HG03378 (cell line): ENCODE measurements at regions not wholly inside any gene's neighbourhood (a gene's known extent, or its start where the extent isn't known, plus 50 kb on each side); places are given as distances from the start of the nearest gene placed in this dataset.

Experiments
- ATAC-seq: cut with Tn5 transposase; IDR thresholded peaks from one replicate; pipeline ENCODE4 v1.9.1; 2021; ENCODE audit warnings: mild to moderate bottlenecking, moderate library complexity; ENCODE audit not compliant: unreplicated experiment

GRCh38 chr9:38164659-38165221, 95.7 kb upstream of the SHB start:
- ATAC-seq, result no peak

- no peak for ATAC-seq
These were observed 94.5 kb upstream of the SHB start for GRCh38 chr9:38163518-38163917.

- no peak for ATAC-seq
These were observed 93.5 kb upstream of the SHB start for GRCh38 chr9:38162332-38163211.

- no peak for ATAC-seq
These were observed 91.7 kb upstream of the SHB start for GRCh38 chr9:38160613-38161215.

GRCh38 chr9:38159599-38159998, 90.6 kb upstream of the SHB start:
- no peak for ATAC-seq

GRCh38 chr9:38158628-38159027, 89.6 kb upstream of the SHB start:
- ATAC-seq, result no peak

GRCh38 chr9:38157711-38158110, 88.7 kb upstream of the SHB start:
- no peak for ATAC-seq

- ATAC-seq, result no peak
These were observed 85.7 kb upstream of the SHB start for GRCh38 chr9:38154501-38155421.

- ATAC-seq, result no peak
These were observed 84.9 kb upstream of the SHB start for GRCh38 chr9:38153910-38154291.

- no peak for ATAC-seq
These were observed 84.3 kb upstream of the SHB start for GRCh38 chr9:38153152-38153909.

- ATAC-seq, result no peak
These were observed 80.6 kb upstream of the SHB start for GRCh38 chr9:38149647-38150046.

- ATAC-seq, result no peak
These were observed 77.8 kb upstream of the SHB start for GRCh38 chr9:38146844-38147243.

GRCh38 chr9:38145526-38146053, 76.6 kb upstream of the SHB start:
- no peak for ATAC-seq

- ATAC-seq, result no peak
These were observed 75.4 kb upstream of the SHB start for GRCh38 chr9:38144421-38144820.

GRCh38 chr9:38141746-38142591, 72.9 kb upstream of the SHB start:
- no peak for ATAC-seq

- no peak for ATAC-seq
These were observed 69.2 kb upstream of the SHB start for GRCh38 chr9:38138276-38138675.

- no peak for ATAC-seq
These were observed 68.3 kb upstream of the SHB start for GRCh38 chr9:38137342-38137741.

- no peak for ATAC-seq
These were observed 67.4 kb upstream of the SHB start for GRCh38 chr9:38136386-38136785.

- no peak for ATAC-seq
These were observed 65.7 kb upstream of the SHB start for GRCh38 chr9:38134611-38135237.
